GM19455 (cell line): ENCODE measurements at regions not wholly inside any gene's neighbourhood (a gene's known extent, or its start where the extent isn't known, plus 50 kb on each side); places are given as distances from the start of the nearest gene placed in this dataset.

Source experiments
- ATAC-seq: cut with Tn5 transposase; IDR thresholded peaks from one replicate; pipeline ENCODE4 v1.9.1; 2021; ENCODE audit not compliant: unreplicated experiment

GRCh38 chr19:28793391-28794168, 419.4 kb downstream of the UQCRFS1 start:
- ATAC-seq: no peak

- ATAC-seq: no peak
Measured at GRCh38 chr19:28785971-28786370, 427.0 kb downstream of the UQCRFS1 start.

- ATAC-seq: no peak
Measured at GRCh38 chr19:28764066-28764465, 448.9 kb downstream of the UQCRFS1 start.

GRCh38 chr19:28746478-28746877, 466.5 kb downstream of the UQCRFS1 start:
- no peak for ATAC-seq

GRCh38 chr19:28744943-28745342, 468.0 kb downstream of the UQCRFS1 start:
- ATAC-seq: no peak

GRCh38 chr19:28744014-28744413, 468.9 kb downstream of the UQCRFS1 start:
- ATAC-seq: no peak

- ATAC-seq: no peak
Measured at GRCh38 chr19:28737021-28737895, 475.7 kb downstream of the UQCRFS1 start.

GRCh38 chr19:28736528-28736927, 476.4 kb downstream of the UQCRFS1 start:
- ATAC-seq: no peak

- no peak for ATAC-seq
Measured at GRCh38 chr19:28731577-28731976, 481.4 kb downstream of the UQCRFS1 start.

GRCh38 chr19:28730791-28731512, 482.0 kb downstream of the UQCRFS1 start:
- no peak for ATAC-seq

- ATAC-seq: no peak
Measured at GRCh38 chr19:28727480-28728159, 485.3 kb downstream of the UQCRFS1 start.

- no peak for ATAC-seq
Measured at GRCh38 chr19:28726533-28727479, 486.1 kb downstream of the UQCRFS1 start.

GRCh38 chr19:28718909-28719308, 494.0 kb downstream of the UQCRFS1 start:
- no peak for ATAC-seq

GRCh38 chr19:28715157-28715556, 497.8 kb downstream of the UQCRFS1 start:
- ATAC-seq: no peak

GRCh38 chr19:28711411-28711810, 501.5 kb downstream of the UQCRFS1 start:
- ATAC-seq: no peak

GRCh38 chr19:28710278-28710677, 502.7 kb downstream of the UQCRFS1 start:
- ATAC-seq: no peak

GRCh38 chr19:28706693-28707092, 506.3 kb downstream of the UQCRFS1 start:
- no peak for ATAC-seq

GRCh38 chr19:28705008-28705407, 507.9 kb downstream of the UQCRFS1 start:
- ATAC-seq: no peak

- no peak for ATAC-seq
Measured at GRCh38 chr19:28703400-28703956, 509.5 kb downstream of the UQCRFS1 start.
